Mesenchymal stem cell (in vitro differentiated cells and primary cell): ENCODE measurements at regions not wholly inside any gene's neighbourhood (a gene's known extent, or its start where the extent isn't known, plus 50 kb on each side); places are given as distances from the start of the nearest gene placed in this dataset.

Experiments
- DNase-seq: peaks from one replicate; pipeline ENCODE4 v3.0.0-alpha.2; 2013
- H2AFZ ChIP-seq: one replicate; pipeline ENCODE4 v1.6.1; 2013; ENCODE audit warnings: low read depth, mild to moderate bottlenecking, control low read depth, inconsistent platforms, low read length, moderate library complexity
- H2AK5ac ChIP-seq: 2 replicates; pipeline ENCODE4 v1.6.1; 2013; ENCODE audit warnings: low read length, moderate library complexity, mild to moderate bottlenecking, inconsistent platforms; ENCODE audit not compliant: severe bottlenecking
- H2BK120ac ChIP-seq: one replicate; pipeline ENCODE4 v1.6.1; 2013; ENCODE audit warnings: low read depth, mild to moderate bottlenecking, inconsistent platforms, low read length, moderate library complexity
- H2BK12ac ChIP-seq, 2 experiments: one replicate each; pipeline ENCODE4 v1.6.1; 2013; ENCODE audit warnings: inconsistent platforms in 2 of 2, low read length in 2 of 2, mild to moderate bottlenecking in 2 of 2, moderate library complexity in 2 of 2, control low read depth in 1 of 2
- H2BK15ac ChIP-seq: one replicate; pipeline ENCODE4 v1.6.1; 2013; ENCODE audit warnings: mild to moderate bottlenecking, low read depth, inconsistent platforms; ENCODE audit not compliant: poor library complexity, severe bottlenecking
- H2BK5ac ChIP-seq: 2 replicates; pipeline ENCODE4 v1.6.1; 2013; ENCODE audit warnings: low read depth, mild to moderate bottlenecking, low read length, control low read depth, inconsistent platforms; ENCODE audit not compliant: poor library complexity, severe bottlenecking
- H3K14ac ChIP-seq, 2 experiments: one replicate each; pipeline ENCODE4 v1.6.1; 2013; ENCODE audit warnings: inconsistent platforms in 2 of 2, low read length in 2 of 2, control low read depth in 1 of 2, mild to moderate bottlenecking in 1 of 2, moderate library complexity in 1 of 2
- H3K18ac ChIP-seq, 2 experiments: one replicate each; pipeline ENCODE4 v1.6.1; 2013; ENCODE audit warnings: inconsistent platforms in 2 of 2, low read length in 2 of 2, control low read depth in 1 of 2, low read depth in 1 of 2, mild to moderate bottlenecking in 1 of 2
- H3K23ac ChIP-seq, 2 experiments: one replicate each; pipeline ENCODE4 v1.6.1; 2013; ENCODE audit warnings: inconsistent platforms in 2 of 2, low read length in 2 of 2, mild to moderate bottlenecking in 2 of 2, moderate library complexity in 2 of 2, control low read depth in 1 of 2
- H3K27ac ChIP-seq: 2 replicates; pipeline ENCODE4 v1.5.1; 2013; ENCODE audit warnings: mild to moderate bottlenecking, moderate library complexity, low read length, control low read depth, inconsistent platforms; ENCODE audit not compliant: poor library complexity, severe bottlenecking
- H3K27me3 ChIP-seq, 2 experiments: 2 replicates each; pipeline versions ENCODE4 v1.6.1 to v1.7.0; 2013; ENCODE audit warnings: low read length in 2 of 2, mild to moderate bottlenecking in 2 of 2, moderate library complexity in 2 of 2, control low read depth in 1 of 2, inconsistent platforms in 1 of 2; ENCODE audit not compliant: control insufficient read depth in 1 of 2, insufficient read depth in 1 of 2
- H3K36me3 ChIP-seq, 2 experiments: 2 replicates each; pipeline versions ENCODE4 v1.6.1 to v1.7.0; 2013; ENCODE audit warnings: low read length in 2 of 2, control low read depth in 1 of 2, inconsistent platforms in 1 of 2, low read depth in 1 of 2, mild to moderate bottlenecking in 1 of 2; ENCODE audit not compliant: insufficient read depth in 2 of 2, control insufficient read depth in 1 of 2
- H3K4ac ChIP-seq, 2 experiments: one replicate each; pipeline ENCODE4 v1.6.1; 2013; ENCODE audit warnings: inconsistent platforms in 2 of 2, low read length in 2 of 2, mild to moderate bottlenecking in 2 of 2, moderate library complexity in 2 of 2, control low read depth in 1 of 2, low read depth in 1 of 2
- H3K4me1 ChIP-seq: 2 replicates; pipeline ENCODE4 v1.6.1; 2013; ENCODE audit warnings: low read depth, low read length, control low read depth; ENCODE audit not compliant: control insufficient read depth, insufficient read depth
- H3K4me2 ChIP-seq: 2 replicates; pipeline ENCODE4 v1.6.1; 2013; ENCODE audit warnings: low read length, mild to moderate bottlenecking, inconsistent platforms; ENCODE audit not compliant: poor library complexity, severe bottlenecking
- H3K4me3 ChIP-seq, 2 experiments: 2 replicates each; pipeline versions ENCODE4 v1.5.1 to v1.7.0; 2013; ENCODE audit warnings: low read length in 2 of 2, mild to moderate bottlenecking in 2 of 2, control low read depth in 1 of 2, low read depth in 1 of 2; ENCODE audit not compliant: insufficient read depth in 1 of 2
- H3K79me1 ChIP-seq: replicated peaks from 2 replicates; pipeline ENCODE4 v1.6.1; 2013; ENCODE audit warnings: mild to moderate bottlenecking, control low read depth, low read length, inconsistent platforms; ENCODE audit not compliant: poor library complexity, severe bottlenecking
- H3K9ac ChIP-seq: 2 replicates; pipeline ENCODE4 v1.7.0; 2013; ENCODE audit warnings: mild to moderate bottlenecking, low read length, moderate library complexity
- H3K9me3 ChIP-seq: 2 replicates; pipeline ENCODE4 v1.7.0; 2013; ENCODE audit warnings: mild to moderate bottlenecking, low read length; ENCODE audit not compliant: control insufficient read depth
- H4K8ac ChIP-seq: one replicate; pipeline ENCODE4 v1.6.1; 2013; ENCODE audit warnings: inconsistent platforms, mild to moderate bottlenecking, low read length, moderate library complexity
- H4K91ac ChIP-seq: one replicate; pipeline ENCODE4 v1.6.1; 2013; ENCODE audit warnings: mild to moderate bottlenecking, low read length, inconsistent platforms
- WGBS: methylation state at CpG from one replicate; pipeline ENCODE4 v1.1.7; 2013; ENCODE audit warnings: mixed read lengths; 5-methylcytosine and 5-hydroxymethylcytosine counted together

GRCh38 chr21:34263629-34264028 lies 100.2 kb upstream of the KCNE2 start:
- no CpG with 5 or more reads among the region's 2 CpGs for WGBS
- Histone ChIP-seq H3K79me1 (no peaks in the 10 kb centered on the region), H3K4me1 (no peaks in the 10 kb centered on the region), H2BK15ac (no peak overlapping the region), H3K18ac (no peak overlapping the region), H2BK120ac (no peak overlapping the region), H3K4me2 (no peak overlapping the region), H3K4ac (no peak overlapping the region), H3K14ac (no peak overlapping the region), H2BK12ac (no peak overlapping the region), H2AK5ac (no peak overlapping the region), H3K36me3 (peaks cover 0 to 3% of the 10 kb centered on the region in 2 experiments), H3K9ac (no peak overlapping the region), H3K27ac (no peak overlapping the region), H2BK5ac (no peak overlapping the region), H2AFZ (no peak overlapping the region), H3K4me3 (no peak overlapping the region), H3K27me3 (no peaks in the 10 kb centered on the region), H4K91ac (no peak overlapping the region), H3K9me3 (peaks cover 4% of the 10 kb centered on the region), H3K23ac (no peak overlapping the region), H4K8ac (no peak overlapping the region)
- no peak for DNase-seq

- no peak for DNase-seq
- no peak overlapping the region for H2AFZ ChIP-seq
- no peaks in the 10 kb centered on the region for H3K79me1 ChIP-seq
- H3K9me3 ChIP-seq, result peaks cover 4% of the 10 kb centered on the region
- no peak overlapping the region for H2AK5ac ChIP-seq
- H3K4ac ChIP-seq, result no peak overlapping the region
- no peak overlapping the region for H2BK15ac ChIP-seq
- H2BK5ac ChIP-seq, result no peak overlapping the region
- H3K4me3 ChIP-seq, result no peak overlapping the region
- H3K27me3 ChIP-seq, result no peaks in the 10 kb centered on the region
- no peak overlapping the region for H3K9ac ChIP-seq
- no peak overlapping the region for H2BK12ac ChIP-seq
- H3K23ac ChIP-seq, result no peak overlapping the region
- H3K4me1 ChIP-seq, result peaks cover 1% of the 10 kb centered on the region
- H4K8ac ChIP-seq, result no peak overlapping the region
- H2BK120ac ChIP-seq, result no peak overlapping the region
- H3K14ac ChIP-seq, result no peak overlapping the region
- no CpG with 5 or more reads among the region's 1 CpG for WGBS
- peaks cover 0 to 3% of the 10 kb centered on the region in 2 experiments for H3K36me3 ChIP-seq
- no peak overlapping the region for H4K91ac ChIP-seq
- H3K4me2 ChIP-seq, result no peak overlapping the region
- H3K27ac ChIP-seq, result no peak overlapping the region
- no peak overlapping the region for H3K18ac ChIP-seq
Observed at GRCh38 chr21:34266351-34266750, 97.5 kb upstream of the KCNE2 start.

- H3K4me3 ChIP-seq, result no peak overlapping the region
- 88% methylated on average over 8 of the region's 8 CpGs for WGBS
- H2BK12ac ChIP-seq, result no peak overlapping the region
- H3K9ac ChIP-seq, result no peak overlapping the region
- no peaks in the 10 kb centered on the region for H3K36me3 ChIP-seq
- H3K14ac ChIP-seq, result peak overlapping the region in 1 of 2 experiments; percentile 70
- no peak overlapping the region for H2BK15ac ChIP-seq
- H2AFZ ChIP-seq, result no peak overlapping the region
- H3K9me3 ChIP-seq, result peaks cover 4% of the 10 kb centered on the region
- no peak overlapping the region for H3K4me2 ChIP-seq
- H3K4me1 ChIP-seq, result peaks cover 1% of the 10 kb centered on the region
- no peak overlapping the region for H3K27ac ChIP-seq
- no peak overlapping the region for H2AK5ac ChIP-seq
- H3K23ac ChIP-seq, result no peak overlapping the region
- peak overlapping the region in 1 of 2 experiments; percentile 16 for H3K18ac ChIP-seq
- H2BK120ac ChIP-seq, result no peak overlapping the region
- H3K27me3 ChIP-seq, result no peaks in the 10 kb centered on the region
- H2BK5ac ChIP-seq, result no peak overlapping the region
- DNase-seq, result no peak
- H3K4ac ChIP-seq, result no peak overlapping the region
- H3K79me1 ChIP-seq, result no peaks in the 10 kb centered on the region
- H4K8ac ChIP-seq, result no peak overlapping the region
- no peak overlapping the region for H4K91ac ChIP-seq
Observed at GRCh38 chr21:34268493-34268892, 95.3 kb upstream of the KCNE2 start.

- Histone ChIP-seq H3K79me1 (no peaks in the 10 kb centered on the region), H3K4me1 (peaks cover 1% of the 10 kb centered on the region), H3K18ac (no peak overlapping the region), H2AFZ (no peak overlapping the region), H3K4me3 (no peak overlapping the region), H4K8ac (no peak overlapping the region), H2BK5ac (no peak overlapping the region), H3K4me2 (no peak overlapping the region), H3K9ac (no peak overlapping the region), H2BK15ac (no peak overlapping the region), H3K14ac (no peak overlapping the region), H3K9me3 (no peaks in the 10 kb centered on the region), H3K27me3 (no peaks in the 10 kb centered on the region), H2BK12ac (no peak overlapping the region), H3K27ac (no peak overlapping the region), H3K23ac (no peak overlapping the region), H3K36me3 (no peaks in the 10 kb centered on the region), H2BK120ac (no peak overlapping the region), H3K4ac (no peak overlapping the region), H4K91ac (no peak overlapping the region), H2AK5ac (no peak overlapping the region)
- 93% methylated on average over 6 of the region's 6 CpGs for WGBS
- DNase-seq, result no peak
Observed at GRCh38 chr21:34270411-34270810, 93.4 kb upstream of the KCNE2 start.
